ENCODE measurements at regions not wholly inside any gene's neighbourhood (a gene's known extent, or its start where the extent isn't known, plus 50 kb on each side); places are given as distances from the start of the nearest gene placed in this dataset.

- TF ChIP-seq POLR2A (IDR thresholded peaks at IDR 0.05) (no peak), CTCF (IDR thresholded peaks at IDR 0.05 in 4 of 5, conservative IDR thresholded peaks at IDR 0.05 in 1 of 5) (no peak)
Measured at GRCh38 chr7:45975367-45975766, 54.3 kb upstream of the IGFBP3 start.
